Inferior parietal cortex (tissue), 1 donor: ENCODE measurements at regions not wholly inside any gene's neighbourhood (a gene's known extent, or its start where the extent isn't known, plus 50 kb on each side); places are given as distances from the start of the nearest gene placed in this dataset.
"Not testable (repeated sequence)": the region's sequence is repeated elsewhere in the genome, so short reads cannot be mapped to it uniquely, and the experiment has no call there.

Experiments used
- DNase-seq: peaks from one replicate; pipeline ENCODE4 v3.0.0-alpha.2; 2016; ENCODE audit errors: extremely low spot score

DNA sequence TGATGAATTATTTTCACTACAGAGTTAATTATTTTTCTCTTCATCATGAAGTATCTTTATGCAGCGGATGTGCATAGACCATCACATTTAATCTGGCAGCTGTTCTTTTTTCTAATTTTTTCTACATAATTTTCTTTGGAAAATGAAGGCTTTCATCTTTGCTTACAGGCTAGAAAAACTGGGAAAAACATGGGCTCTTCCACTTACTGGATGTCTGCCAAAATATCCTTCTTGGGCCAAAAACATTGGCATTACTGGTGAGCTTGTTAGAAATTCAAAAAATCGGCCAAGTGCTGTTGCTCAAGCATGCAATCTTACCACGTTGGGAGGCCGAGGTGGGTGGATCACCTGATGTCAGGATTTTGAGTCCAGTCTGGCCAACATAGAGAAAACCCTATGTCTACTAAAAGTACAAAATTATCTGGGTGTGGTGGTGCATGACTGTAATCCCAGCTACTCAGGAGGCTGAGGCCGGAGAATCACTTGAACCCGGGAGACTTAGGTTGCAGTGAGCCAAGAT lies 176.8 kb downstream of the ZNF737 start:
- no peak for DNase-seq

DNA sequence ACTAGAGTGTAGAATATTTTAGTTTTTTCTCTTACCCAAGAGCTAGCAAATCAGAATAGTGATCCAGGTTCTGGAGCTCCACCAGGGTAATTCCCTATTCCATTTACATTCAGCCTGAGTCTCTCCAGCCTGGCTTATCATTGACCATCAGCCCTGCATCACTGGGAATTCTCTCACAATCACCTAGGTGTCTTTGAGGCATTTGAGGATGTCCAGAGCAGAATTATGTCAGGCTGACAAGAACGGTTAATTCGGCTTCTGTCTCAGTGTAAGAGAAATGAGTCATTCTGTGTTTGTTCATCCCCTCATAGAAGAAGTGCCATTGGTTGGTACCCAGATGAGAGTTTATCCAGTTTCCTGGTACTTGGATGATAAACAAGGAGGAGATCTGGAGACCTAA lies 180.5 kb downstream of the ZNF737 start:
- no peak for DNase-seq

DNA sequence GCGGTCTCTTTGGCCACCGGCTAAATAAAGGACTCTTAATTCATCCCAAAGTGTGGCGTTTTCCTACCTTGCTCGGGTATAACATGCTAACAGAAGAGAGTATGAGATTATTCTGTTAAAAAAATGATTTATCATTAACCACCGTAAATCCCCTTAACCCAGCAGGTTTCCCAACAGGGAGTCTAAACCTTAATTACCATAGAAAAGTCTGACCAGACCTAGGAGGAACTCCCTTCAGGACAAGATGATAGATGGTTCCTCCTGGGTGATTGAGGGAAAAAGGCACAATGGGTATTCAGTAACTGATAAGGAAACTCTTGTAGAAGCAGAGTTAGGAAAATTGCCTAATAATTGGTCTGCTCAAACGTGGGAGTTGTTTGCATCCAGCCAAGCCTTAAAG lies 193.7 kb downstream of the ZNF737 start:
- no peak for DNase-seq

DNA sequence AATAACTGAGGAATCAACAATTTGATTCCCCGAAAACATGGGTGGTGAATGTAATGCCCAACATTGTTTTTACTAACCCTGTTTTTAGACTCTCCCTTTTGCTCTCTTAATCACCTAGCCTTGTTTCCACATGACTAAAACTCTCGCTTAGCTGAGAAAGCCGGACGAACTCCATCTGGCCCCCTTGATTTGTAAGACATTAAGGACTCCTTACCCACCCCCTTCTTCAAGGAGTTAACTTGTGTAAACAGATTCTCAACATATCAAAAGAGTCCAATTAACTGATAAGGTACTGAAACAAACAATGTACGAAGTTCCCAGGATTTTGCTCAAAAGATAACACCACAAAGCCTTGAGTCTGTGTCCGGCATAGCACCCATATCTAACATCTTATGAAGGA lies 194.3 kb downstream of the ZNF737 start:
- DNase-seq, result not testable (repeated sequence)

DNA sequence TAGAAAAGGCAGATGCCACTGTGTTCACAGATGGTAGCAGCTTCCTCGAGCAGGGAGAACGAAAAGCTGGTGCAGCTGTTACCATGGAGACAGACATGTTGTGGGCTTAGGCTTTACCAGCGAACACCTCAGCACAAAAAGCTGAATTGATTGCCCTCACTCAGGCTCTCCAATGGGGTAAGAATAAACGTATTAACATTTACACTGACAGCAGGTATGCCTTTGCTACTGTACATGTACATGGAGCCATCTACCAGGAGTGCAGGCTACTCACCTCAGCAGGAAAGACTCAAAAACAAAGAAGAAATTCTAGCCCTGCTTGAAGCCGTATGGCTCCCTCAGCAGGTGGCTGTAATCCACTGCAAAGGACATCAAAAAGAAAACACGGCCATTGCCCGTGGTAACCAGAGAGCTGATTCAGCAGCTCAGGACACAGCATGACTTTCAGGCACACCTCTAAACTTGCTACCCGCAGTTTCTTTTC lies 197.7 kb downstream of the ZNF737 start:
- peak; percentile 30 for DNase-seq

DNA sequence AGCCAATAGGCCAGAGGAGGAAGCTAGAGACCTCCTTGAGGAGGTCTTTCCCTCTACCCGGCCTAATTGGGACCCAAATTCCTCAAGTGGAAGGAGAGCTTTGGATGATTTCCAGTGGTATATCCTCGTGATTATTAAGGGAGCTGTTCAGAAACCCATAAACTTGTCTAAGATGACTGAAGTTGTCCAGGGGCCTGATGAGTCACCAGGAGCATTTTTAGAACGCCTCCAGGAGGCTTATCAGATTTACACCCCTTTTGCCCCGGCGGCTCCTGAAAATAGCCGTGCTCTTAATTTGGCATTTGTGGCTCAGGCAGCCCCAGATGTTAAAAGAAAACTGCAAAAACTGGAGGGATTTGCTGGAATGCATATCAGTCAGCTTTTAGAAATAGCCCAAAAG lies 198.1 kb downstream of the ZNF486 start:
- DNase-seq, result no peak

DNA sequence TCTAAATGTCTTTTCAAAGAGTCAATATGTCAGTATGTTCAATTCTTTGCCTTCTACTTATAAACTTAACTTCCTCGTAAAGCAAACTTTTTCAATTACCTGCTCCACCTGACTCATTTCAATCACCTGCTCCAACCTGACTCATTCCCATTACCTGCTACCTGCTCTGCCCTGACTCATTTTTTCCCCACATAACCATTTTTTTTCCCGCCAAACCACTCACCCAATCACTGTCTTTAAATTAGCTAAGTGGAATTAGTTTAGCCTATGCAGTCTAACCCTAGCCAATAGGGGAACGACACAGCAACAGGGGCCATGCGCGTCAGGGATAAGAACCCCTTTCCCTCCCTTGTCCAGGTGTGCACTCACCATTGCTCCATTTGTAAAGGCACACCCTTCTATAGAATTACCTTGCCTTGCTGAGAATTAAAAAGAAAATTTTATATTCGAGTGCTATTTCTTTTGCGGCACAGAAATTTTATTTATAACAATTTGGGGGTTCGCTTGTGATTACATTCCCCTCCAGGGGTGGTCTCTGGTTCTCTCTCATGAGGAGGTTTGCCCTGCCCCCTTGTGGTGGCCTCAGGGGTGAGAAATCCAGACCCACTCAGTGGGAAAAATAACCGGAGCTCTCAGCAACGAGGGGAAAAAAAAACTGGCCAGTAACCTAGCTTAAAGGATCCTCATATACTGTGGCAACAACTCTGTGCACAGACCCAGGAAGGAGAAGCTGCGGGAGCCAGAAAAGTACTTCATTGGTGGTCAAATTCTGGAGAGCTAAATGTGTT lies 193.1 kb downstream of the ZNF486 start:
- DNase-seq, result peak; percentile 29

DNA sequence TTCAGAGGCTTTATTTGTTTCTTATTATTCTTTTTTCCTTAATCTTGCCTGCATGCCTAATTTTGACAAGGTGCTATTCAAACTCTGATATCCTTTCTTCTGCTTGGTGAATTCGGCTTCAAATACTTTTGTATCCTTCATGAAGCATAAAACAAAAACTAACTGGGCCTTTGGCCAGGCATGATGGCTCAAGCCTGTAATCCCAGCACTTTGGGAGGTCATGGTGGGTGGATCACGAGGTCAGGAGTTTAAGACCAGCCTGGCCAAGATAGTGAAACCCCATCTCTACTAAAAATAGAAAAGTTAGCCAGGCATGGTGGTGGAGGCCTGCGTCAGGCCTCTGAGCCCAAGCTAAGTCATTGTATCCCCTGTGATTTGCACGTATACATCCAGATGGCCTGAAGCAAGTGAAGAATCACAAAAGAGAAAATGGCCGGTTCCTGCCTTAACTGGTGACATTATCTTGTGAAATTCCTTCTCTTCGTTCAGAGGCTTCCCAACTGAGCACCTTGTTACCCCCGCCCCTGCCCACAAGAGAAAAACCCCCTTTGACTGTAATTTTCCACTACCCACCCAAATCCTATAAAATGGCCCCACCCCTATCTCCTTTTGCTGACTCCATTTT lies 191.9 kb downstream of the ZNF486 start:
- DNase-seq, result not testable (repeated sequence)

DNA sequence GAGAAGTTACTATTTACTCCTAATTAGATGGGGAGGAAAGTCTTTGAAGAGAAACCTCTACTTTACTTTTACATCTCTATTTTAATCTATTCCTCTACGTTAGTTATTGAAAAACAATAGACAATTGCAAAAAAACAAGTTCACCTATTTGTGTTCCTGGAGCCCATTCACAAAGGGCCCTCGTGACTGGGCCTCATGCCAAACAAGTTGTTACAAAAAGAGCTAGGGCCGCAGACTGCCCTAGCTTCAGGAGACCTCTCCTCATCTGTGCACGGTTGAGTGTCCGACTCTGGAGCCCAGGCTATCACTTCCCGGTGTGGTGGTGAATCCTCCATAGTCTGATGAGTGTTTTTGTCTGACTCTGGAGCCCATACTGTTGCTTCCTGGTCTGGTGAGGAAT lies 190.9 kb downstream of the ZNF486 start:
- DNase-seq, result no peak

DNA sequence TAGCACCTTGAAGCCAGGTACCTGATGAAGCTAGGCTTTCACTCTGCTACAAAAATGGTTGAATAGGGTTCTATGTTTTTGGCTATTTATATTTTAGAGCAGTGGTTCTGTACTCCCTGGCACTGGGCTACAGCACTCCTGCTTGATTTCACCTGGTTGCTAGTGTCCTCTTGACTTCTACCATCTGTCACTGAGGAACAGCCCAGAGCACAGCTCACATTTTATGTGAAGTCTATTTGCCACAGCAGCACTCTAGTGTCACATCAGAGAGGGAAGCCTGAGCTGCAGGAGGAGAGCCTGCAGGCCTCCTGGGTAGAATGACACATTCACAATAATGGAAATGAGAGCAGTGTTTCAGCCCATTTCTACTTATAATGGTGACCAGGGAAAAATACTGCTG lies 184.2 kb downstream of the ZNF486 start:
- no peak for DNase-seq

DNA sequence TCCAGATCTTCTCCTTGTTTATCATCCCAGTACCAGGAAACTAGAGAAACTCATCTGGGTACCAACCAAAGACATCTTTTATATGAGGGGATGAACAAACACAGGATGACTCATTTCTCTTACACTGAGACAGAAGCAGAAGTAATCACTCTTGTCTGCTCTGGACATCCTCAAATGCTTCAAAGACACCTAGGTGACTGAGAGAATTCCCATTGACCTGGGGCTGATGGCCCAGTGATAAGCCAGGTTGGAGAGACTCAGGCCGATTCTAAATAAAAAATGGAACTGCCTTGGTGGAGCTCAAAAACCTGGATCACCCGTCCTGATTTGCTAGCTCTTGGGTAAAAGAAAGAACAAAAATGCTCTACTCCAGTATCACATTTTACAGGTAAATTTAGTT lies 182.2 kb downstream of the ZNF486 start:
- DNase-seq, result no peak

DNA sequence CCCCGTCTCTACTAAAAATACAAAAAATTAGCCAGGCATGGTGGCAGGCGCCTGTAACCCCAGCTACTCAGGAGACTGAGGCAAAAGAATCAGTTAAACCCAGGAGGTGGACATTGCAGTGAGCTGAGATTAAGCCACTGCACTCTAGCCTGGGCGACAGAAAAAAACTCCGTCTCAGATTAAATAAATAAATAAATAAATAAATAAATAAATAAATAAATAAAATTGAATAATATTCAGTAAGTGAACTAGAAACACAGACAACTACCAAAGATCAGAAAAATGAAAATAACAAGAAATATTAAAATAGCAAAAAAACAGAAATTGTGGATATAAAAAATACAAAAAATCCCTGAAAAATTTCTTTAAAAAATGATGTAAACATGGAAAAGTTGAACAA lies 172.4 kb downstream of the ZNF486 start:
- DNase-seq, result no peak

DNA sequence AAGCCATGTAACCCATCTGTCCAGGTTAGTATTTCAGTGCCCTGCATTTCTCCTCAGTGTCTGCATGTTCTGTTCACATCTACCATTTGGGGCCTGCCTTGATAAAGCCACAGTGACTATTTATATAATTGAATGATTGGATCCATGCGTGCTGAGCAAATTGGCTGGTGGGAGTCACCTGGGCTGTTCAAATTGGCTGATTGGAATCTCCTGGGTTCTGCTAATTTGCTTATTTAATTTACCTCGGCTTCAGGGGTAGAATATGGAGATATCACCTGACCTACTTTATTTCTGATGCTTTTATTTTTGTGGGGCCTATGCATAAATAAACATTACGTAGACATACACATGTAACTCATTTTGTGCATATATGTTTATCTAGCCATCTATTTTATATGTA lies 167.7 kb downstream of the ZNF486 start:
- no peak for DNase-seq

DNA sequence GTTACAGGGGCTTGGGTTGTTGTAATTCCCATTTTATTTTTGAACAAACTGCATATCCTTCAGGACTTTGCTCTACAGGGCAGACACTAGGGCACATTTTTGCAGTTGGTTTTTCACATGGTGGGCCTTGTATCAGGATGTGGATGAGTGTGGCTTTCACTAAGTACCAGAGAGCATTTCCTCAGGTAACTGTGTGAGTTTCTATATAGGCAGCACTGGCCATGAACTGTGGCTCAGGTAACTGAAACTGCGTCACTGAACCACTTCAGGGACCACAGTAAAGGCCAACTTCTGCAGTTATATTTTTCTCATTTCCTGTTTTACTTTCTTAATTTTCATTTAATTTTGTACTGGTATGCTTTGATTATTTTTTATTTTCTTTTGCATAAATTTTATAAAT lies 166.5 kb downstream of the ZNF486 start:
- DNase-seq, result no peak

DNA sequence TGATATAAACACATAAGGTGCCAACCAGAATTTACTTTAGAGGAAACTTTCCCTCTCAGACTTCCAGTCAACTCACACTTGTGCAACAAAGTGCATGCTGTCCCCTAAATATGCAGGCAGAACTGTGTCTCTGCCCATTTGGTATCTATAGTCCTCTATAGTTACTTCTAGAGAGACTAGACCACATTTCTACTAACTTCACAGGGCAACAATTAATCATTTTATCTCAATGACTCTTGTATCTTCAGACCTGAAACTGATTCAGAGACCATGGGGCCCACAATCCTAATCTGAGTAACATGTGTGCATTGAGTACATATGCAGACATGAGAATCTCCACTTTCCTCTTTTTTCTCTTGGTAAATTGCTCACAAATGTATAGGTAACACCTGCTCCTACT lies 158.1 kb downstream of the ZNF486 start:
- no peak for DNase-seq

DNA sequence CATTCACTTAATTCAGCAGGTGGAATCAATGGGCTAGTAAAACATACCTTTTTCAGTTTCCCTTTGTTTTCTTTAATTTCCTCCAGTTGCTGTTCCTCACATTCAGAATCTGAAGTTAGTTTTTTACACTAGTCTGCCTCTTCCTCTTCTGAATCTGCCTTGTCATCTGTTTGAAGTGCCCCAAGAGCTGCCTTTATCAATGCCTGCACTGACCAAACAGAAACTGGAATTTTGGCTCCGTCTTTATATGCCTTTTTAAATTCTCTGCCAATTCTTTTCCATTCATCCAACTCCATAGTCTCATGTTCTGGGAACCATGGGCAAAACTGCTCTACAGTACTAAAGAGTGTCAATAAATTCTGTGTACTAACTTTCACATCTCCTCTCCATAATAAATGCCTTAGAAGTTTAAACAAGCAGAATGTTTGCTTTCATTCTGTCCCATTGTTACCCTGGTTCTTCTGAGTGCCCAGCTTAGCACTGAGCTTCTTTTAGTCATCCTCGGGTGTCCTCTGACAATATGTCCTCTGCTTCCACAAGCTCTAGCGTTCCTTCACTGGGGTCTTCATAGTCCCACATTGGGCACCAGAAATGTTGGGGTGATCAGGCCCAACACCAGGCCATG lies 154.2 kb downstream of the ZNF486 start:
- DNase-seq, result no peak

DNA sequence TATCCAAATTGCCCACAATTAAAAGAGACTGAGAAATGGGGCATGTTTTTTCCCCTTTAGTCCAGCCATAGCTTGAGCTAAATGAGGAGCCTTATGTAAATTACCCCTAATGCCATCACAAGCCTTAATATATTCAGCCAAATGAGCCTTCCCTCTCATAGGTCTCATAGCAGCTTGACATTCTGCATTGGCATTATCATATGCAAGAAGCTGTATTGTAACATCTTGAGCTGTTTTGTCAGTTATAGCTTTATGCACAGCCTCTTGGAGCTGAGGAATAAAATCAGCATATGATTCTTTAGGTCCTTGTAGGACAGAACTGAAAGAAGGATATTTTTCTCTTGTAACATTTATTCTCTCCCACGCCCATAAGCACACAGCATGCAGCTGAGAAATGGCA lies 153.2 kb downstream of the ZNF486 start:
- no peak for DNase-seq

DNA sequence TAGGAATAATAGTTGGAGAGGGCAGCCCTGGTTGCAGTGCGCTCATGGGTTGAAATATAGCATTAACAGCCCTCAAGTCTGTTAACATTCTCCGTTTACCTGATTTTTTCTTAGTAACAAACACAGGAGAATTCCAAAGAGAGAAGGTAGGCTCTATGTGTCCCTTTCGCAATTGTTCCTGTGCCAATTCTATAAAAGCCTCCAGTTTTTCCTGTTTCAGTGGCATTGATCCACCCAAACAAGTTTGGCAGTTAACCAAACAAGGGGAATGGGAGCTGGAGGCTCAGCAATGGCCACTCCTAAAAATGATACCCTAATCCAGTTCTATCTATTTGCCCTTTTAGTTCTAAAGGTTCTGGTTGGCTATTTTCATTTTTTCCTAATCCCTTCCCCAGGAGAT lies 151.6 kb downstream of the ZNF486 start:
- no peak for DNase-seq

DNA sequence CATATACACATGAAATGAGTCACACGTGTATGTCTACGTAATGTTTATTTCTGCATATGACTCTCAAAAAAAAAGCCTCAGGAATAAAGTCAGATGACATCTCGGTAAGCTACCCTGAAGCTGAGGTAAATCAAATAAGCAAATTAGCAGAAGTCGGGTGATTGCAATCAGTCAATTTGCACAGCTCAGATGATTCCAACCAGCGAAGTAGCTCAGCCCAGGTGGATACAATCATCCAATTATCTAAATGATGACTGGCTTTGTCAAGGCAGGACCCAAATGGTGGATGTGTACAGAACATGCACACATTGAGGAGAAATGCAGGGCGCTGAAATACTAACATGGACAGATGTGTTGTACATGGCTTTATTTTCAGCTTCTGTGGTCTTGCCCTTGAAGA lies 148.5 kb downstream of the ZNF486 start:
- DNase-seq, result no peak

DNA sequence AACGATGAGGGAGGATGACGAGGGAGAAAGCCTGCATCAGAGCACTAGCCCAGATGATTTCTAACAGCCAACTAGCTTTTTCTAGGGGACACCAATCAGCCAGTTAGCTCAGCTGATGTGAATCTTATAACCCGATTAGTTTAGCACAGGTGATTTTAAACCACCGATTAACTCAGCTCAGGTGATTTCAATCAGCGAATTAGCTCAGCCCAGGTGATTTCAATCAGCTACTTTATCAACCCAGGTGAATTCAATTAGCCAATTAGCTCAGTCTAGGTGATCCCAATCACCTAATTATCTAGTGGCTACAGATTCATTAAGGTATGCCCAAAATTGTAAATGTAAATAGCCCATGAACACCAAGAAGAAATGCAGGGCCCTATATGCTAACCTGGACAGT lies 146.9 kb downstream of the ZNF486 start:
- DNase-seq, result no peak

DNA sequence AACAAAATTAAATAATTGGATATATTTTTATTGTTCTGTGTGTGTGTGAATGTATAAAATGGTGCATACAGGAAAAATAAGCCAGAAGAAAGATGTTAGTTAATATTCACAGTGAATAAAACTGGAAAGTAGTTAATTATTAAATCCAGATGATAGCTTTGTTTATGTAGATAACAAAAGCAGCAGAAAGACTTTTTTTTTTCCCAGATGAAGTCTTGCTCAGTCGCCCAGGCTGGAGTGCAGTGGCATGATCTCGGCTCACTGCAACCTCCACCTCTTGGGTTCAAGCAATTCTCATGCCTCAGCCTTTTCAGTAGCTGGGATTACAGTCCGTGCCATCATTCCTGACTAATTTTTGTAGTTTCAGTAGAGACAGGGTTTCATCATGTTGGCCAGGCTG lies 140.1 kb downstream of the ZNF486 start:
- no peak for DNase-seq

DNA sequence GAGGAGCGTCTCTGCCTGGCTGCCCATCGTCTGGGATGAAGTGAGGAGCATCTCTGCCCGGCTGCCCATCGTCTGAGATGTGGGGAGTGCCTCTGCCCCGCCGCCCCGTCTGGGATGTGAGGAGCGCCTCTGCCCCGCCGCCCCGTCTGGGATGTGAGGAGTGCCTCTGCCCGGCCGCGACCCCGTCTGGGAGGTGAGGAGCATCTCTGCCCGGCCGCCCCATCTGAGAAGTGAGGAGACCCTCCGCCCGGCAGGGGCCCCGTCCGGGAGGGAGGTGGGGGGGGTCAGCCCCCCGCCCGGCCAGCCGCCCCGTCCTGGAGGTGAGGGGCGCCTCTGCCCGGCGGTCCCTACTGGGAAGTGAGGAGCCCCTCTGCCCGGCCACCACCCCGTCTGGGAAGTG lies 129.3 kb downstream of the ZNF486 start:
- DNase-seq, result not testable (repeated sequence)

DNA sequence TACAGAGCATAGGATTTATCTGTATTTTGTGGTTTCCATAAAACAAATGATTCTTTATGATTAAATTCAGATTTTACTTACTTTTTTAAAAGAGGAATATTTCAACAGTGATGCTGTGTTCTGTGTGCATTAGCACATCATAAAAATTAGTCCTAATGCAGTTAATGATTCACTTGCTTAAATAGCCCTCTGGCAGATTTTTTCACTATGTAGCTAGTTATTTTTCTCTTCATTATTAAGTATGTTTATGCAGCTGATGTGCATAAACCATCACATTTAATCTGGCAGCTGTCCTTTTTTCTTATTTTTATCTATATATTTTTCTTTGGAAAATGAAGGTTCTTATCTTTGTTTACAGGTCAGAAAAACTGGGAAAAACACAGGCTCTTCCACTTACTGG lies 127.2 kb downstream of the ZNF486 start:
- no peak for DNase-seq
